Activated T-cell treated with anti-CD3 and anti-CD28 coated beads, Interleukin-2, amount 50 U/mL, for 48 hours (primary cell): ENCODE measurements at regions not wholly inside any gene's neighbourhood (a gene's known extent, or its start where the extent isn't known, plus 50 kb on each side); places are given as distances from the start of the nearest gene placed in this dataset.

Source experiments
- DNase-seq, 2 experiments: peaks; one replicate each; pipeline ENCODE4 v3.0.0-alpha.2; 2020

DNA sequence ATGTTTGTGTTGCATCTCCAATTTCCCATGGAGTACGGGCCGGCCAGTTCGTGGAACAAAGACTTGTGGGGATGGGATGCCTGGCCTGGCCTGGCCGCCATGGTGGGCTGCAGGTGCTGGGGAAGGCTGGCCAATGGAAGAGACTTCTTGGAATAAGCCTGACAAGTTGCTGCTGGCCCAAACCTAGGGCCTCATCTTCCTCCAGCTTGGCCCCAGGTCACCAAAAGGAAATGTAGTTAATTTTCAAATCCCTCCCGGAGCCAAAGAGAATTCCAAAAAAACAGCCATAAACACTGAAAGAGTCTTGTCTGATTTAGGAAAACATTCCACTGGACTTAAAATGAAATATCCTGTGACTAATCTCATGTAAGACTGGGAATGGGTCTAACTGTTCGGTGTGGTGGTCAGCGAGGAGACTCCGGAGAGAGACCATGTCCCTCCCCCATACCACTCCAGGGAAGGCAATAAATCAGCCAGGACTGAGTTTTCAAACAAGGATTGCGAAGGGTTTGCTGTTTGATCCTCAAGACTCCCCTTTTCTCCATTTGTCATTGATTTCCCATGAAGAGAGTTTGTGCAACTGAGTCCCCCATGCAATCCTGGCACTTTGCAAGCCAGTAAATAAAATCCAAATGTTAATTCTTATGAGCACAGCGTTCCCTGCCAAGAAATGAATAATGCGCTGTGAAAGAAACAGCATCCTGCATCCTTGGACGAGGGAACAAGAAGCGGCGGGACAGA lies 128.7 kb upstream of the HABP2 start:
- DNase-seq = no peak

DNA sequence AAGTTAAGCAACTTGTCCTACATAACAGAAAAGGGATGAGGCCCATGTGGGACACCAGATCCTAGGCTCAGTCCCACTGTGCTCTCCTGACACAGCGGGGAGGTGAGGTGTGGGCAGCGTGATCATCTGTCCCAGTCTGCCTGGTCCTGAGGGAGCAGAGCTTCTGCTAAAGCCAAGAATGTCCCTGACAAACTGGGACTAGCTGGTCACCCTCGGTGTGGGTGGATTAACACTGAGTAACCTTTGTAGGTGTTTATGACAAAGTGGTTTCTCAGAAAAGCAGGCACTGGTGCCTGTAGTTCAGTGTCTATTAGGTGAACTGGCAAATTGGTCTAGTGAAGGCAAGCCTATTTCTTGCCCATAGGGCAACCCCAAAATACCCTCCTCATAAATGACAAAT lies 127.8 kb upstream of the HABP2 start:
- no peak for DNase-seq

DNA sequence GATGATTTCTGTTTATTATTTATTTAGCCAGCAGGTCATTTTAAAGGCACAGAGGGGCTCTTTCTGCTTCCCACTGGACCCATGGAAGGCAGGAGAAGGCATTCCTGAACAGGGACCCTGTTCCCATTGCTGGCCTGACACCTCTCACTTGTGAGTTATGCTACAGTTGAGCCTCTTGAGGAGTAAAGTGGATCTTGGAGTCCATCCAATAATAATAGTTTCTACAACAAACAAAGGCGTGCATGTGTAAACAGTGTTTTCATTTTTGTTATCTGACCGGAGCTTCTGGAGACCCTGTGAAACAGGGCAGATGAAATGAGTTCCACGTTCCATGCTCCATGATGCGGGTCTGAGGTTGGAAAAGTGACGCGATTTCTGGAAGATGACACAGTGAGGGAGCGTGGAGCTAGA lies 127.3 kb upstream of the HABP2 start:
- no peak for DNase-seq

DNA sequence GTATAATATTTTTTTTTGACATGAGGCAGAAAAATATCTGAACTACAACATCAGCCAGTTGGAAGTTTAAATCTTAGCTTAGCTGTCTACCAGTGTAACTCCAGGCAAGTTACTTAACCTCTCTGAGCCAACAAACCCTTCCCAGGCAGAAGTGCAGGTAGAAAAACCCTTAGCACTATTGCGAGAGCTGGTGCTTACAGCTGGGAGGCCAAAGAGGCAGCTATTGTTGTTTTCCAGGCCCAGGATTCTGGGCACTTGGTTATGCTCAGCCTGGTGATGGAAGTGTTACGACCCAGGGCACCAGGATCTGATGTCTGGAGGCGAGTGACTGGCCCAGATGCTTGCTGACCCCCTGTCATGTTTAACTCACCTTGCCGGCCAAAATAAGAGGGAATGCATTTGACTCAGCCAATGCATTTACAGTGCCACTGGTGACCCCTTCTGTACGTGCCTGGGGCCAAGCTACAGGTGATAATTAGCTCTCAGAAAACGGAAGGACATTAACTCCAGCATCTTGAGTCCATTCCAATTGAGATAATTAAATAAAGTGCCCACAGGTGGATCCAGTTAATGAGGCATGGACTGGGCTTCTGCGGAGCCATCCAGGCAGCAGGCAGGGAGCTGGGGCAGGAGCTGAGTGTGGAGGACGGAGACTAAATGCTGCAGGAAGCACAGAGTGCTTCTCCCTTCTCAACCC lies 126.5 kb upstream of the HABP2 start:
- DNase-seq = no peak

DNA sequence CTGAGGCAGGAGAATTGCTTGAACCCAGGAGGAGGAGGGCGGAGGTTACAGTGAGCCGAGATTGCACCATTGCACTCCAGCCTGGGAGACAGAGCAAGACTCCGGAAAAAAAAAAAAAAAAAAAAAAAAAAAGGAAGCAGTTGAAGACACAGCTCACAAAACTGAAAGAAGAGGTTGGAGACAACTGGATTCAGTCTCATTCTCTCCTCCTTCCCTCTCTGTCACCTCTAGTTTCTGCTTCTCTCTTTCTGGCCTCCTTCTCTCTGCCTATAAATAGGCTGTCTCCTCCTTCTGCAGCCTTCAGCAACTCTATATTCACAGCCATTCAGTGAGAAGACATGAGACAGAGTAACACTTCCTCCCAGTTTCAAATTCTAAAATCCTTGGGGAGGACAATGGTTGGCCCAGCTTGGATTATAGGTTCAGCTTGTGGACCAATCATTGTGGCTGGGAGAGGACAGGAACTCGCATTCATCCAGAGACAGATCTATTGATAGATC lies 125.6 kb upstream of the HABP2 start:
- DNase-seq = no peak

DNA sequence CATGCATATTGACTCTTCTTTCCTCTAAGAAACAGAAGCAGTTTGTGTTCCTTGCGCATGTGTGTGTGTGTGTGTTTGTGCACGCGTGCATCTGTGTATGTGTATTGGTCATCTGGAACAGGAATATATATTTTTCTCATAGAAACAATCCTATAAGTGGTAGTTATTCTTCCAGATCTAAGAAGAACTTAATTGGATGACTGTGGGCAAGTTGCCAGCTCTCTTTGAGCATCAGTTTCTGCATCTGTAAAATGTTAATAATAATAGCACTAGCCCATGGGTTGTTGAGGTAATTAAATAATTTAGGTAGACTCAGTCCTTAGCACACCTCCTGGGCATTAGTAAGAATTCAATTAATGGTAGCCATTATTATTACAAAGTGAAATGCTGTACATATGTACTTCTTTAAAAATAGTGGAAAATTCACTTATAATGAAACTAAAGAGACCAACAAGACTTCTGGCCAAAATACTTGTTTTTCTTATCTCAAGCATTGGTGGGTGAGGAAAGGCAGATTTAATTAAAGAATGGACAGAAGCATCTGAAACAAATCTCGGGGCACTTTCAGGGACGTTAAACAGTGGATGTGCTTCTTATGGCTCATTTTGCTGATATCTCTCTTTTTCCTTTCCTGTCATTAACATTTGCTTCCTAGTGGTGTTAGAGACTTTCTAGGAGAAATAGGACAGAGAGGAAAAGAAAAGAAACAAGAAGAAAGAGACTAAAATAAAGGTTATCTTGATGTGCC lies 124.9 kb upstream of the HABP2 start:
- no peak for DNase-seq

DNA sequence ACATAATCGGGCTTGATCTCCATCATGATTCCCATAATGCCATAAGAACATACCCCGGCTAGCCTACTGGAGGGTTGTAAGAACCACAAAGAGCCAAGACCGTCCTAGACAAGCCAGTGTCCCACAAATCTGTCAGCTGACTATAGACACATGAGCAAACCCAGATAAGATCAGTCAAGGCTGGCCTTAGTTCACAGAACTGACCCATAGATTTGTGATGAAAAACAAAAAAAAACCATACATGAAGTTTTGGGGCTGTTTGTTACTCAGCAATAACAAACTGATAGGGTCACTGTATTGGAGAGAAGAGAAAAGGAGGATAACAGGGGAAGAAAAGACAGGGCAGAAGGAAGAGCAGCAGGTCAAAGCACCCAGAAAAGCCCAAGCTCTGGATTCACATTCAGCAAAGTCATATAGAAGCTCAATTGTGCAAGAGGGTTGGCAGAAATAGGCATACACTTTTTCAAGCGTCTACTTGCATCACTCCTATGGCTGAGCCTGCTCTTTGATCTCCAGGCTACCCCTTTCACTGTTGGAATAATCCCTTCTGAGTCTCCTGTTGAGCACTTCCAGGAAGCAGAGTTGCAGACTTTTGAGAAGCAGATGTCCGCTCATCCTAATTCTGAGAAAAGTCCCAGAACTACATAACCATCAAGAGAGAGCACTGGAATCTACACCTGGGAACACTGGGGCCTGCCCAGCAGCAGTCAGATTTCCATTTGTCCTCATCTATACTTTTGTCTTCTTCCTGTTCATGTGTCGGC lies 122.0 kb upstream of the HABP2 start:
- no peak for DNase-seq

DNA sequence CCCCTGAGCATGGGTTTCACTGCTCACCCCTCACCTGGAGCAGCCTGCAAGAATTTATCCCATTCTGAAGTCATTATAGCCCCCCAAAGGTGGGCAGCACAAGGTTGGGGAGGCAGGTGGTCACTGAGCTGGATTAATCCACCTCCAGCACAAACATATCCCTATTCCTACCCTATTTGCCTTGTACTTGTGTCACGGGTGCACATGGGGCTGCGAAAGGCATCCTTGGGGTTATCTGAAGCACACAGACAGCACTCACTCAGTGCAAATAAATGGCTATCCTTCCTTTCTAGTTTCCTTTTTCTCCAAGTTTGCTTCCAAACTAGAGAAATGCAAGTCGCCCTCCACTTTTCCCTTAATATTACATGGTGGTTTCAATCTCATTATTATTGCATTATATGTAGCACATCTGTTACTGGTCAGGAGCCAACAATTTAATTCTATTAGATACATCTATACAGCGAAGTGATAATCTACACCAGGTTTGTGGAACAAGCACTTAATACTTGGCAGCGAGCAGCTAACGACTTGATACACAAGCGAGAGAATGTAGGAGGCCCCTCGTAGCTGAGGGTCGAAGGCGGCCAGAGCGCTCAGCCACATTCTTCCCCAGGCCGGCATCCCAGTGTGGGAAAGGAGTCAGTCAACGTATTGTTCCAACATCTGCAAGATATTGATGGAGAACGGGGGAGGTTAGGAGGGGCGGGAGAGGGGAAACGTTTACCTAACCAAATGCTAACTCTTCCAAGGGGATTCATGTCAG lies 121.3 kb upstream of the HABP2 start:
- no peak for DNase-seq

DNA sequence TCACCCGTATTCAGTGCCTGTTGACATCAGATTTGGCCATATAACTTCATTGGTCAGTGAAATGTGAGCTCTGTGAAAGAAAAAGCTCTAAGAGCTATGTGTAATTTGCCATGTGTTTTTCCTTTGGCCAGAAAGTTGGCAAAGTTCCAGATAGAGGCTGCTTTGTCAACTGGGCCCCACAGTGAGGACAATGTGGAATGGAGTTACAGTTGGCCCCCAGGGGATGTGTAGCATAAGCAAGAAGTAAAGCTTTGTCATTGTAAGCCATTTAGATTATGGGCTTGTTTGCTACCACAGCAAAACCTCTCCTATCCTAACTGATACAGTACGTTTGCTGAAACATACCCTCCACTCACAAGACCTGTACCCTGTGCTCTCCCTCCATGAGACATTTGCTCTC lies 119.1 kb upstream of the HABP2 start:
- no peak for DNase-seq

DNA sequence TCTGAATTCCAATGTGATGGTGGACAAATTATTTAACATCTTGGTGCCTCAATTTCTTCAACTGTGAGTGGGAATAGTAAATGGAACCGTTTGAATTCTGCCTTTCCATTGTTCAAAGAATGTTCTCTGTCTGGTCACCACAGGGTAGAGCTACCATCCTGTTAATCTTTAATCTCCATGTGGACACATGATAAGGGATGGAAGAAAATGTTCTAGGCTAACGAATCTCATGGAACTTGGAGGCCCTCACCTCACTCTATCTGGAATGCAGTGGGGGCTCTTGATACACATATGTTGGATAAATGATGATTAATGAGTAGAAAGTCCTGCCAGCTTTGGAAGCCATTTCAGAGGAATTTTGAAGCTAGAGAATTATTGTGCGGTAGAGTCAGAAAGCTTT lies 118.5 kb upstream of the HABP2 start:
- DNase-seq = no peak

DNA sequence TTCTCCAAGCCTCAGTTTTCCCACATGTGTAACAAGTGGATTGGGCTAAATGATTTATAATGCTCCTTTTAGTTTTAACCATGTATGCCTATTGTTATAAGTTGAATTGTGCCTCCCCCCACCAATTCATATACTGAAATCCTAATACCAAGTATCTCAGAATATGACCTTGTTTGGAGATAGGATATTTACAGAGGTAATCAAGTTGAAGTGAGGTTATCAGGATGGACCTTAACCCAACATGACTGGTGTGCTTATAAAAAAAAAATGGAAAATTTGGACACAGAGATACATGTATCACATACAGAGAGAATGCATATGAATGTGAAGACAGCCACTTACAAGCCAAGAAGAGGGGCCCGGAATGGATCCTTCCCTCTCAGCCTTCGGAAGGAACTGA lies 117.9 kb upstream of the HABP2 start:
- no peak for DNase-seq

DNA sequence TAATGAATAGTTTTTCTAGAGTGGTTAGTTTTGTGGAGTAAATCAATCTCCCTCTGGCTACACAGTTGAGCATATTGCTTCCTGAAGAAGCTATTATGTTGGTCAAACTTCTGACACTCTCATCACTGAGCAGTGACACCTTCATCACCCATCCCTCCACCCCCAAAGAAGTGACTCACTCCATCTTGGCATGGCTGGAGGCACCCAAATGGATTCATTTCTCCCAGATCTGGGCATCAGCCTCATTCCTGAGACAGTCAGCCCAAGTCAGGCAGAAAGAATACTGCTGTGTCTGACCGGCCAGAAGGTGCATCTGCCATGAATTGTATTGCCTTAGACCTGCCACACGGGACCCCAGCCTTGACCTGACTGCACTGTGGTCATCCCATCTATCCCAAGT lies 117.0 kb upstream of the HABP2 start:
- DNase-seq = no peak

DNA sequence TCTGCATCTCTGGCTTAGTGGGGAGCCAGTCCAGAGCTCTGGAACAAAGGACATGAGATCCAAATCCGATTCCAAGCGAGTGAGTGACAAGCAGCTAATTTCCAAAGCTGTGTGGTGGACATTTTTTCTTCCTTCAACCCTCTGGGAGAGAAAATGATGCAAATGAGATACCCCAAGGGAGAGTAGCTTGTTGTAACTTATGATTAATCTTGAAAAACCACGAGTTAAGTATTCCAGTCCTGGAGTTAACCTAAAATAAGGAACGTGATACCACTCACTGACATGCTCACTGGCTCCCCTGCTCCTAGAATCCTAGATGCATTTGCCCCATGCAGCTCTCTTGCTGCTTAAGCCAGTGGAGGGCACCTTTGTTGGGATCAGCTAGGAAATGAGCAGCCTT lies 116.0 kb upstream of the HABP2 start:
- DNase-seq = no peak

DNA sequence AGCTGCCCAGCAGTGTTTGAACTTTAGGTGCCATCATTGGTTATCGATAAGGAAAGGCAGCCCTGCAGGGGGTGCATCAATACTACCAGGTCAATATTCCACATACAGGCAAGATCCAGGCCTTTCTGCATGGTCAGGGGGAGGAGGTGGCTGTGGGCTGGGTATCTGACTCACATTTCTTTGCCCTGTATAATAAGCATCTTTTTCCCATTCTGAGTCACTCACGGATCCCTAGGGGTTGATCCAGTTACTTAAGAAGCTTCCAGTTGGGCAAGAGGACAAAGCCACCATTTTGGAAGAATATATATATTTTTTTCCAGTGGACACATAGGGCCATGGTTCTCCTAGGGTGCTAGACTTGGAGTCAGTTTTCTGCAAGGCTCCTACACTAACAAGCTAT lies 114.2 kb upstream of the HABP2 start:
- no peak for DNase-seq

DNA sequence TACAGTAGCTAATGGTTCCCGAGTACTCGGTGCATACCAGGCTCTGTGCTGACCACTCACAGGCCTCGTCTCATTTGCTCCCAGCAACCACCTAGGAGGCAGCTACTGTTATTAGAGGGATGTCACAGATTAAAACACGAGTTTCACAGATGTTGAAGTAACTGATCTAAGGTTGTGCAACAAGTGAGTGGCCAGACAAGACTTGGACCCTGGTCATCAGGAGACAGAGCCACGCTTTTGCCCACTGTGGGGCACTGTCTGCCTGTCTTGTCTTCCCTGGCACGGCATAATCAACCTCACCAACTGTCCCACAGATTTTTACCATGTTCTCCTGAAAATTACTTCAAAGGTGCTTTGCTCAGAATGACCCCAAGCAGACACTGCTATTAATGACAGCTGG lies 111.6 kb upstream of the HABP2 start:
- DNase-seq = no peak

DNA sequence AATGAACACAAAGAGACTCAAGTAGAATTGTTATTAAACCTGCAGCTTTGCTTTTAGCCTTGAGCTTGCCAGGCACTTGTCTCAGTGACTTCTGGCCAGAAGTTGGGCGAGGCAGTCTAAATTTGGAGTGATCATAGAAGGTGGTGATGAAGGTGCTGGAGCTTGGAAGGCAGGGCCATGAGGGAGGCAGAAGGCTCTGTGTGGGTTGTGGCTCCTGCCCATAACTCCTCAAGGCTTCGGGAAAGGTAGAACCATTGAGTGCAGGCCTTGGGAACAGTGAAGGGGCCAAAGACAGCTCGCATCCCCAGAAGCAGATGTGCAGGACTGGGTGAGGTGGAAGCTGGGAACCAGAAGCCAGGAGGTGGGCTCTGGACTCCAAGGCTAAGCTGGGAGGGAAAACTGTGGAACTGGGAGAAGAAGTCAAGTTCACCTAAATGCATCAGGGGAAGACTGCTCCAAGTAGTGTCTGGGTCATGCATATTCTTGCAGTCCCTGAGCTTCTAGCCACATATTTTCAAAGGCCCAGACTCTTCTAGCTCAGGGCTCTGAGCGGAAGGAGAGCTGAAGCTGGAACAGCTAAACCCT lies 111.1 kb upstream of the HABP2 start:
- DNase-seq = no peak

DNA sequence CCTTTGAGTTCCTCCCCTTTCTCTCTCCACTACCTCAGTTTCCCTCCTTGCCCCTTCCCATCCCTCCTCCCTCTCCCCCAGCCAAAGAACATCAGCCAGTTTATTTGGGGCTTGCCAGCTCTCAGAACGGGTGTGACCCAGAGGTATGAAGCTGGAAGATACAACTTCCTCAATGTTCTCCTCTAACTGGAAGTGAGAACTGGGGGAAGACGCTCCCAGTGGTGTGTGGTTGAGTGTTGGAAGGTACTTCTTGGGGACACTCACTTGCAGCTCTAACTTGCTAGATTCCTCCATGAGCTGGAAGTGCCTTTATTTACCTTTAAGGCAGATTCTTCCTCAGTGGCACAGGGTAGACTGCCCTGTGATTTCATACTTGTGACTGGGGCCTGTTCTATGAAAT lies 110.5 kb upstream of the HABP2 start:
- no peak for DNase-seq

DNA sequence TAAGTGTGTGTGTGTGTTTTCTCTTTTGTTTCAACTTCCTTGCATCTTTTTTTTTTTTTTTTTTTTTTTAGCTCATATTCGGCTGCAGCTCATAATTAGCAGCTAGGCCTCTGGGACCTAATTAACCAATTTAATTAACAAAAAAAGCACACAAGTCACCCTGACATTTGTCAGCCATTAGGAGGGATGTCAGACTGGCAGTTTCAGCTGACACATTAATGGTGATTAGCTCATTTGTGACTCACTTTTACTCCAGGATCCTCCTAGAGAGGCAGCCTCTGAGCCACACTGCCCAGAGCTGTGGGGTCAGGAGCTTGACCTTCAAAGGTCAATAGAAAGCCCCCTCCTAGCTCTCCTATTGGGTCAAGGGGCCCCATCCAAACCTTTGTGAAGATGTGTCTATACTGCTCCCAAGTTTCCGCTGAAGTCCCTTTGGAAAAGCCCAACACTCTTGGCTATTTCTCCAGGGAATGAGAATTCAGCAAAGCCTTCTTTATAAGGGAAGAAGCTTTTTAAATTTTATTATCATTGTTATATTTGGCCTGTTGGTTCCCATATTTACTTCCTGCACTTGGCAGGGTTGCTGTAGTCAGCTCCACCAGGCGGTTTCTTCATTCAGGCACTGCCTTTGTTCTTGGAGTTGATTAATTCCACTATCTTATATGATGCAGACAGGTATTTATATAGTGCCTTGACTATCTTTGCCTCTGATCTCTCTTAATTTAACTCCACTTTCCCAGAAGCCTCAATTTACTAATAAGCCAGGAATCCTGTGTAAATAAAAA lies 109.5 kb upstream of the HABP2 start:
- no peak for DNase-seq

DNA sequence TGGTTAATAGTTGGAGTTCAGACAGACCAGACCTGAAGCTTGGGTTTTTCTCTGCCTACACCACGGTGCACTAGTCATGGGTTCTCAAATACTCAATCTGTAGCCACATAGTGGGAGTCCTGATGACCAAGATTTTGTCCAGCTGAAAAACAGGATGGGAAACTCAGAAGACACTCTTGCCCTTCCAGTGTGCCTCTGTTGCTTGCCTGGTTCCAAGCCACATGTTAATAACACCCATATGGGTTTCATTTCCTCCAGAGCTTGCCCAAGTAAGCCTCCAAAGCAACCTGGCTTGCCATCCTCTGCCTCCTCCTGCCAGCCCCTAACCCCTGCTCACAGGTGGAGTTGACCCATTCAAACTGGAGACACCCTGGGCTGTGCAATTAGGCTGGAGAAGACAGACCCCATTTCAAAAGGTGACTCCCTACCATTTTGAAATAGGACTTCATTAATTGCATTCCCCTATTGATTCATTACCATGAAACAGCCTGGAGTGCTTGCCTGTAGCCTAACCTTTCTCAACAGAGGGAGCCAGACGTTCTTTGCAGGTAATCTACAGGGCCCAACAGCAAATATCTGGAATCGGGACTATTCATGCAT lies 108.0 kb upstream of the HABP2 start:
- no peak for DNase-seq

DNA sequence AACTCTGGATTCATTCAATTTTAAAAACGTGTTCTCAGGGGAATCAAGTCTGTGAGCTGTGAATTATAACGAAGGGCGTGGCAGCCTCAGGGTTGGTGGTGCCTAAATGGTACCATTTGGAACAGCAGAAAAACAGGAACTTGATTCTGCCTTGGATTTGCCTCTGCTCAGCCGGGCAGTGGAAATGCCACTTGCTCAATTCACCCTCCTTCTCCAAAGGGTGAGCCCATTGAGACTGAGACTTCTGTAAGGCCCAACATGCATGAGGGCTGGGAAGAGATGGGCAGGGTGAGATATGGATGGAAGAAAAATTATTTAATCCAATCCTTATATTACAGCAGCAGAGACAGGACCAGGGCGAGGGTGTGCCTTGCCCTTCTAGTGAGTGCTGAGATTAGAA lies 107.1 kb upstream of the HABP2 start:
- DNase-seq = no peak

DNA sequence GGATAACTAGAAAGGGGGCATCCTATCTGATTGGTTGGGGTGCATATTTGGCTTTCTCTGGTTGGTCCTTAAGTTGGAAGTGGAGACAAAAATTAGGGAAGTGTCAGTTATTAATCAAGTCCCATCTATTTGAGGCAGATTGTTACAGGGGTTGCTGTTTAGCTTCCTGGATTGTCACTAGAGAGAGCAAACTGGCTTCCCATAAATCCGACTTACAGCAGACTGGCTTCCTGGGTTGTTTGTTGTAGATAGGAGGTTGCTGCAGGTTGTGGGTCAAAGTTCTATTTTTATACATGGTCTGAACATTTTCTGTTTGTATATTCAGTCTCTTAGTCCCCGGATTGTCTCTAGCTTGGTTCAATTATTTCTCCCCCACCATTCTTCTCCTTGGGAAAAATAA lies 106.1 kb upstream of the HABP2 start:
- DNase-seq = no peak
